SK-N-MC (cell line): ENCODE measurements at regions not wholly inside any gene's neighbourhood (a gene's known extent, or its start where the extent isn't known, plus 50 kb on each side); places are given as distances from the start of the nearest gene placed in this dataset.

ENCODE experiments used
- EZH2 ChIP-seq: fragments of 200-600 bp; sonication (generic); IDR thresholded peaks from one replicate; pipeline ENCODE4 v1.6.1; 2017; ENCODE audit warnings: antibody characterized with exemption
- FOXP2 ChIP-seq: optimal IDR thresholded peaks from 2 replicates; pipeline ENCODE3; 2011; ENCODE audit warnings: mild to moderate bottlenecking, moderate library complexity; ENCODE audit not compliant: insufficient read depth; ENCODE audit errors: extremely low read length, control extremely low read depth
- POLR2AphosphoS5 ChIP-seq: IDR thresholded peaks from 2 replicates; pipeline ENCODE4 v1.6.1; 2012; ENCODE audit warnings: mild to moderate bottlenecking, low read depth, low read length, borderline replicate concordance

- TF ChIP-seq POLR2AphosphoS5 (no peak), EZH2 (no peak), FOXP2 (no peak)
These were observed 227.5 kb upstream of the LMO3 start for GRCh38 chr12:16833376-16834015.
